Nephron progenitor cell (in vitro differentiated cells): ENCODE measurements at regions not wholly inside any gene's neighbourhood (a gene's known extent, or its start where the extent isn't known, plus 50 kb on each side); places are given as distances from the start of the nearest gene placed in this dataset.
"Not testable (repeated sequence)": the region's sequence is repeated elsewhere in the genome, so short reads cannot be mapped to it uniquely, and the experiment has no call there.

ENCODE experiments used
- DNase-seq: peaks from one replicate; pipeline ENCODE4 v3.0.0; 2021
- H3K27ac Mint-ChIP-seq: 2 replicates; pipeline ENCODE4 v1.8.0; 2021; ENCODE audit warnings: mild to moderate bottlenecking, moderate library complexity, mixed read lengths
- H3K27me3 Mint-ChIP-seq: 2 replicates; pipeline ENCODE4 v1.8.0; 2021; ENCODE audit warnings: mild to moderate bottlenecking, low read depth, mixed read lengths; ENCODE audit not compliant: poor library complexity
- H3K36me3 Mint-ChIP-seq: 2 replicates; pipeline ENCODE4 v1.8.0; 2021; ENCODE audit warnings: low read depth, mixed read lengths
- H3K4me1 Mint-ChIP-seq: 2 replicates; pipeline ENCODE4 v1.8.0; 2021; ENCODE audit warnings: mixed read lengths
- H3K4me3 Mint-ChIP-seq: 2 replicates; pipeline ENCODE4 v1.8.0; 2021; ENCODE audit warnings: mild to moderate bottlenecking, moderate library complexity, mixed read lengths
- H3K9me3 Mint-ChIP-seq: 2 replicates; pipeline ENCODE4 v1.8.0; 2021; ENCODE audit warnings: mild to moderate bottlenecking, moderate library complexity, mixed read lengths
- CTCF ChIP-seq: fragments of 200-600 bp; sonication (generic); IDR thresholded peaks from 2 replicates; pipeline ENCODE4 v1.5.0; 2021; ENCODE audit warnings: antibody characterized with exemption

GRCh38 chr1:78255383-78255782, 209.6 kb downstream of the GIPC2 start:
- DNase-seq: no peak
- no peak for TF ChIP-seq CTCF
- Mint-ChIP-seq H3K4me1 (no peaks in the 10 kb centered on the region), H3K27me3 (peaks cover 49% of the 10 kb centered on the region), H3K27ac (no peak overlapping the region), H3K36me3 (no peaks in the 10 kb centered on the region), H3K9me3 (peaks cover 4% of the 10 kb centered on the region), H3K4me3 (no peak overlapping the region)

GRCh38 chr1:78255846-78256245, 210.1 kb downstream of the GIPC2 start:
- Mint-ChIP-seq H3K27ac (no peak overlapping the region), H3K4me3 (no peak overlapping the region), H3K36me3 (no peaks in the 10 kb centered on the region), H3K27me3 (peaks cover 49% of the 10 kb centered on the region), H3K4me1 (no peaks in the 10 kb centered on the region), H3K9me3 (peaks cover 4% of the 10 kb centered on the region)
- DNase-seq: no peak
- TF ChIP-seq CTCF: no peak

GRCh38 chr1:78263459-78263858, 217.7 kb downstream of the GIPC2 start:
- TF ChIP-seq CTCF: no peak
- Mint-ChIP-seq H3K4me3 (no peak overlapping the region), H3K4me1 (no peaks in the 10 kb centered on the region), H3K9me3 (peaks cover 11% of the 10 kb centered on the region), H3K36me3 (no peaks in the 10 kb centered on the region), H3K27me3 (peaks cover 21% of the 10 kb centered on the region), H3K27ac (no peak overlapping the region)
- no peak for DNase-seq

GRCh38 chr1:78263946-78264345, 218.2 kb downstream of the GIPC2 start:
- Mint-ChIP-seq H3K4me1 (no peaks in the 10 kb centered on the region), H3K4me3 (no peak overlapping the region), H3K27me3 (peaks cover 16% of the 10 kb centered on the region), H3K27ac (no peak overlapping the region), H3K9me3 (peaks cover 11% of the 10 kb centered on the region), H3K36me3 (no peaks in the 10 kb centered on the region)
- no peak for TF ChIP-seq CTCF
- DNase-seq: no peak

- Mint-ChIP-seq H3K36me3 (no peaks in the 10 kb centered on the region), H3K27ac (no peak overlapping the region), H3K9me3 (peaks cover 7% of the 10 kb centered on the region), H3K4me1 (no peaks in the 10 kb centered on the region), H3K4me3 (no peak overlapping the region), H3K27me3 (peaks cover 8% of the 10 kb centered on the region)
- no peak for TF ChIP-seq CTCF
- no peak for DNase-seq
These were observed 221.9 kb downstream of the GIPC2 start for GRCh38 chr1:78267513-78268218.

- Mint-ChIP-seq H3K9me3 (peaks cover 7% of the 10 kb centered on the region), H3K27me3 (peaks cover 4% of the 10 kb centered on the region)
- no peak for TF ChIP-seq CTCF
These were observed 221.2 kb upstream of the PTGFR start for GRCh38 chr1:78269591-78269990.

GRCh38 chr1:78271423-78271822, 219.4 kb upstream of the PTGFR start:
- not testable (repeated sequence) for H3K27ac Mint-ChIP-seq, DNase-seq, H3K36me3 Mint-ChIP-seq, H3K27me3 Mint-ChIP-seq, H3K9me3 Mint-ChIP-seq, H3K4me3 Mint-ChIP-seq, H3K4me1 Mint-ChIP-seq

More at GRCh38 chr1:78269591-78269990, 221.2 kb upstream of the PTGFR start:
- no peaks in the 10 kb centered on the region for H3K4me1 Mint-ChIP-seq
- no peak overlapping the region for H3K27ac Mint-ChIP-seq
- no peak for DNase-seq
- no peaks in the 10 kb centered on the region for H3K36me3 Mint-ChIP-seq
- H3K4me3 Mint-ChIP-seq: no peak overlapping the region
